ENCODE measurements at regions not wholly inside any gene's neighbourhood (a gene's known extent, or its start where the extent isn't known, plus 50 kb on each side); places are given as distances from the start of the nearest gene placed in this dataset.

GRCh38 chr4:65265526-65265925, 404.8 kb downstream of the EPHA5 start:
- Histone ChIP-seq H3K27me3 (ENCODE audit: insufficient read depth, low read length) (no peaks in the 10 kb centered on the region), H3K27ac (ENCODE audit: low read depth, low read length) (no peak overlapping the region), H3K79me2 (ENCODE audit: insufficient read depth, low read length) (no peaks in the 10 kb centered on the region), H3K4me3 (replicated peaks in 1 of 2; ENCODE audit: low read depth in 1 of 2, low read length in 2 of 2) (no peak overlapping the region), H3K9me2 (ENCODE audit: insufficient read depth) (no peaks in the 10 kb centered on the region), H3K4me2 (ENCODE audit: low read length) (no peak overlapping the region), H3K9ac (ENCODE audit: low read length) (no peak overlapping the region), H3K9me3 (ENCODE audit: control insufficient read depth in 1 of 2, insufficient read depth in 1 of 2, low read depth in 1 of 2, low read length in 2 of 2) (peaks cover 0 to 16% of the 10 kb centered on the region in 2 experiments; a peak in 3 of 4 replicates), H3K36me3 (ENCODE audit: control insufficient read depth in 1 of 2, insufficient read depth in 2 of 2, low read length in 2 of 2) (no peaks in the 10 kb centered on the region), H4K20me1 (ENCODE audit: insufficient read depth) (no peaks in the 10 kb centered on the region), H2AFZ (ENCODE audit: low read depth, low read length, poor library complexity, severe bottlenecking) (no peak overlapping the region), H3K4me1 (ENCODE audit: control insufficient read depth in 1 of 2, insufficient read depth in 2 of 2, low read length in 2 of 2) (no peaks in the 10 kb centered on the region)
- ATAC-seq (no peak), DNase-seq (ENCODE audit: low read depth, low spot score) (no peak)
- intact Hi-C loops (cut with micrococcal nuclease), result no loop called here
- POLR2A ChIA-PET, result no interaction called here
- TF ChIP-seq EZH2phosphoT487 (IDR thresholded peaks at IDR 0.05; ENCODE audit: borderline replicate concordance), result no peak
- TF ChIP-seq TCF7L2 (IDR thresholded peaks at IDR 0.05; ENCODE audit: borderline replicate concordance, extremely low read depth, insufficient read depth, insufficient read length), result no peak
- no peak for TF ChIP-seq SP1 (IDR thresholded peaks at IDR 0.05; ENCODE audit: low read depth)
- no peak for TF ChIP-seq JUND (IDR thresholded peaks at IDR 0.05)
- TF ChIP-seq, protein P1, sequence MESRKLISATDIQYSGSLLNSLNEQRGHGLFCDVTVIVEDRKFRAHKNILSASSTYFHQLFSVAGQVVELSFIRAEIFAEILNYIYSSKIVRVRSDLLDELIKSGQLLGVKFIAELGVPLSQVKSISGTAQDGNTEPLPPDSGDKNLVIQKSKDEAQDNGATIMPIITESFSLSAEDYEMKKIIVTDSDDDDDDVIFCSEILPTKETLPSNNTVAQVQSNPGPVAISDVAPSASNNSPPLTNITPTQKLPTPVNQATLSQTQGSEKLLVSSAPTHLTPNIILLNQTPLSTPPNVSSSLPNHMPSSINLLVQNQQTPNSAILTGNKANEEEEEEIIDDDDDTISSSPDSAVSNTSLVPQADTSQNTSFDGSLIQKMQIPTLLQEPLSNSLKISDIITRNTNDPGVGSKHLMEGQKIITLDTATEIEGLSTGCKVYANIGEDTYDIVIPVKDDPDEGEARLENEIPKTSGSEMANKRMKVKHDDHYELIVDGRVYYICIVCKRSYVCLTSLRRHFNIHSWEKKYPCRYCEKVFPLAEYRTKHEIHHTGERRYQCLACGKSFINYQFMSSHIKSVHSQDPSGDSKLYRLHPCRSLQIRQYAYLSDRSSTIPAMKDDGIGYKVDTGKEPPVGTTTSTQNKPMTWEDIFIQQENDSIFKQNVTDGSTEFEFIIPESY (IDR thresholded peaks at IDR 0.05; ENCODE audit: extremely low read depth, insufficient replicate concordance, low read length), result no peak
- CTCF ChIA-PET, result no interaction called here
- RAD21 ChIA-PET (ENCODE audit: low non-redundant PET in 1 of 2, low total read pairs in 2 of 2, uncharacterized antibody in 2 of 2, unreplicated experiment in 2 of 2), result no interaction called here
- no TSS peak for BruUV-seq (replicated peaks)

- no peaks in the 10 kb centered on the region for H3K79me2 ChIP-seq (ENCODE audit: insufficient read depth, low read length)
- H3K27me3 ChIP-seq (ENCODE audit: insufficient read depth, low read length), result no peaks in the 10 kb centered on the region
- H3K9me2 ChIP-seq (ENCODE audit: insufficient read depth), result no peaks in the 10 kb centered on the region
- H2AFZ ChIP-seq (ENCODE audit: low read depth, low read length, poor library complexity, severe bottlenecking), result no peak overlapping the region
- H3K9me3 ChIP-seq (ENCODE audit: control insufficient read depth in 1 of 2, insufficient read depth in 1 of 2, low read depth in 1 of 2, low read length in 2 of 2), result peaks cover 0 to 3% of the 10 kb centered on the region in 2 experiments; a peak in 1 of 4 replicates
- intact Hi-C loops (cut with micrococcal nuclease), result loop anchor here (10.0 kb wide), 1 partner anchor 66 kb away; no protein-coding TSS in a partner anchor
- ChIA-PET POLR2A (no interaction called here), CTCF (no interaction called here), RAD21 (ENCODE audit: low non-redundant PET in 1 of 2, low total read pairs in 2 of 2, uncharacterized antibody in 2 of 2, unreplicated experiment in 2 of 2) (no interaction called here)
- H3K9ac ChIP-seq (ENCODE audit: low read length), result no peak overlapping the region
- H3K27ac ChIP-seq (ENCODE audit: low read depth, low read length), result no peak overlapping the region
- no peak for ATAC-seq
- no peak overlapping the region for H3K4me2 ChIP-seq (ENCODE audit: low read length)
- no peaks in the 10 kb centered on the region for H3K36me3 ChIP-seq (ENCODE audit: control insufficient read depth in 1 of 2, insufficient read depth in 2 of 2, low read length in 2 of 2)
- H3K4me1 ChIP-seq (ENCODE audit: control insufficient read depth in 1 of 2, insufficient read depth in 2 of 2, low read length in 2 of 2), result no peaks in the 10 kb centered on the region
- H3K4me3 ChIP-seq (replicated peaks in 1 of 2; ENCODE audit: low read depth in 1 of 2, low read length in 2 of 2), result no peak overlapping the region
- DNase-seq (ENCODE audit: low read depth, low spot score), result no peak
- no TSS peak for BruUV-seq (replicated peaks)
- no peaks in the 10 kb centered on the region for H4K20me1 ChIP-seq (ENCODE audit: insufficient read depth)
- TF ChIP-seq TCF7L2 (IDR thresholded peaks at IDR 0.05; ENCODE audit: borderline replicate concordance, extremely low read depth, insufficient read depth, insufficient read length) (no peak), SIN3A (IDR thresholded peaks at IDR 0.05; ENCODE audit: low read depth) (no peak), ZFX (IDR thresholded peaks at IDR 0.05) (no peak), CEBPB (IDR thresholded peaks at IDR 0.05; ENCODE audit: low read depth) (no peak), YY1 (IDR thresholded peaks at IDR 0.05; ENCODE audit: extremely low read depth, insufficient replicate concordance, low read depth, low read length) (no peak), ELF1 (IDR thresholded peaks at IDR 0.05; ENCODE audit: borderline replicate concordance, low read depth) (no peak), SP1 (IDR thresholded peaks at IDR 0.05; ENCODE audit: low read depth) (no peak), EZH2 (IDR thresholded peaks at IDR 0.05) (no peak), RAD21 (IDR thresholded peaks at IDR 0.05; ENCODE audit: low read depth) (no peak), SRF (IDR thresholded peaks at IDR 0.05; ENCODE audit: low read depth) (no peak), ATF3 (IDR thresholded peaks at IDR 0.05) (no peak)
- TF ChIP-seq, protein P2, sequence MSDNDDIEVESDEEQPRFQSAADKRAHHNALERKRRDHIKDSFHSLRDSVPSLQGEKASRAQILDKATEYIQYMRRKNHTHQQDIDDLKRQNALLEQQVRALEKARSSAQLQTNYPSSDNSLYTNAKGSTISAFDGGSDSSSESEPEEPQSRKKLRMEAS (IDR thresholded peaks at IDR 0.05), result no peak
- TF ChIP-seq, protein P3, sequence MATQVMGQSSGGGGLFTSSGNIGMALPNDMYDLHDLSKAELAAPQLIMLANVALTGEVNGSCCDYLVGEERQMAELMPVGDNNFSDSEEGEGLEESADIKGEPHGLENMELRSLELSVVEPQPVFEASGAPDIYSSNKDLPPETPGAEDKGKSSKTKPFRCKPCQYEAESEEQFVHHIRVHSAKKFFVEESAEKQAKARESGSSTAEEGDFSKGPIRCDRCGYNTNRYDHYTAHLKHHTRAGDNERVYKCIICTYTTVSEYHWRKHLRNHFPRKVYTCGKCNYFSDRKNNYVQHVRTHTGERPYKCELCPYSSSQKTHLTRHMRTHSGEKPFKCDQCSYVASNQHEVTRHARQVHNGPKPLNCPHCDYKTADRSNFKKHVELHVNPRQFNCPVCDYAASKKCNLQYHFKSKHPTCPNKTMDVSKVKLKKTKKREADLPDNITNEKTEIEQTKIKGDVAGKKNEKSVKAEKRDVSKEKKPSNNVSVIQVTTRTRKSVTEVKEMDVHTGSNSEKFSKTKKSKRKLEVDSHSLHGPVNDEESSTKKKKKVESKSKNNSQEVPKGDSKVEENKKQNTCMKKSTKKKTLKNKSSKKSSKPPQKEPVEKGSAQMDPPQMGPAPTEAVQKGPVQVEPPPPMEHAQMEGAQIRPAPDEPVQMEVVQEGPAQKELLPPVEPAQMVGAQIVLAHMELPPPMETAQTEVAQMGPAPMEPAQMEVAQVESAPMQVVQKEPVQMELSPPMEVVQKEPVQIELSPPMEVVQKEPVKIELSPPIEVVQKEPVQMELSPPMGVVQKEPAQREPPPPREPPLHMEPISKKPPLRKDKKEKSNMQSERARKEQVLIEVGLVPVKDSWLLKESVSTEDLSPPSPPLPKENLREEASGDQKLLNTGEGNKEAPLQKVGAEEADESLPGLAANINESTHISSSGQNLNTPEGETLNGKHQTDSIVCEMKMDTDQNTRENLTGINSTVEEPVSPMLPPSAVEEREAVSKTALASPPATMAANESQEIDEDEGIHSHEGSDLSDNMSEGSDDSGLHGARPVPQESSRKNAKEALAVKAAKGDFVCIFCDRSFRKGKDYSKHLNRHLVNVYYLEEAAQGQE (IDR thresholded peaks at IDR 0.05; ENCODE audit: low read depth), result no peak
Measured at GRCh38 chr4:65259296-65259695, 411.0 kb downstream of the EPHA5 start.

Measured in HCT116 (cell line).